ENCODE measurements at regions not wholly inside any gene's neighbourhood (a gene's known extent, or its start where the extent isn't known, plus 50 kb on each side); places are given as distances from the start of the nearest gene placed in this dataset.

- no peaks in the 10 kb centered on the region for H3K4me1 Mint-ChIP-seq
- H3K36me3 ChIP-seq (ENCODE audit: control insufficient read depth in 2 of 2, extremely low read depth in 1 of 2, insufficient read depth in 1 of 2, low read length in 1 of 2), result no peaks in the 10 kb centered on the region
- H3K36me3 Mint-ChIP-seq, result no peaks in the 10 kb centered on the region
- DNase-seq, result no peak
- ATAC-seq (replicated peaks in 1 of 4), result no peak
- ChIA-PET CTCF (no interaction called here), POLR2A (interaction anchor here in 1 of 2 donors (0.6 kb wide), 1 partner anchor 13 kb away, joined by 3 read pairs; no protein-coding TSS in a partner anchor)
- no peaks in the 10 kb centered on the region for H3K27me3 ChIP-seq (replicated peaks in 1 of 2; ENCODE audit: control insufficient read depth in 2 of 2, extremely low read depth in 1 of 2, insufficient read depth in 2 of 2, low read length in 1 of 2)
- H3K27ac ChIP-seq (ENCODE audit: low read length), result no peak overlapping the region
- no peaks in the 10 kb centered on the region for H3K4me1 ChIP-seq (ENCODE audit: control insufficient read depth in 1 of 2, extremely low read depth in 1 of 2, insufficient read depth in 2 of 2, low read length in 2 of 2)
- peaks cover 0 to 8% of the 10 kb centered on the region in 2 donors for H3K27me3 Mint-ChIP-seq
- no peak overlapping the region for H3K4me3 ChIP-seq (ENCODE audit: control insufficient read depth in 1 of 2, extremely low read depth in 1 of 2, low read length in 1 of 2)
- 71% methylated on average over 2 of the region's 3 CpGs for WGBS (ENCODE audit: insufficient coverage)
- no peak overlapping the region for H3K4me3 Mint-ChIP-seq
- H3K9me3 ChIP-seq, result no peaks in the 10 kb centered on the region
- H3K9me3 Mint-ChIP-seq, result peaks cover 0 to 3% (median 0%) of the 10 kb centered on the region in 3 donors
- no peak overlapping the region for H3K27ac Mint-ChIP-seq
Measured at GRCh38 chr1:55820501-55820900, 605.3 kb upstream of the USP24 start.

- DNase-seq, result no peak
- Mint-ChIP-seq H3K27ac (no peak overlapping the region), H3K4me3 (no peak overlapping the region), H3K36me3 (no peaks in the 10 kb centered on the region), H3K27me3 (peaks cover 0 to 8% of the 10 kb centered on the region in 2 donors), H3K9me3 (peaks cover 0 to 6% (median 0%) of the 10 kb centered on the region in 3 donors), H3K4me1 (no peaks in the 10 kb centered on the region)
- no peaks in the 10 kb centered on the region for H3K9me3 ChIP-seq
- H3K27me3 ChIP-seq (replicated peaks in 1 of 2; ENCODE audit: control insufficient read depth in 2 of 2, extremely low read depth in 1 of 2, insufficient read depth in 2 of 2, low read length in 1 of 2), result no peaks in the 10 kb centered on the region
- H3K4me3 ChIP-seq (ENCODE audit: control insufficient read depth in 1 of 2, extremely low read depth in 1 of 2, low read length in 1 of 2), result no peak overlapping the region
- no peak overlapping the region for H3K27ac ChIP-seq (ENCODE audit: low read length)
- ChIA-PET POLR2A (no interaction called here), CTCF (no interaction called here)
- H3K36me3 ChIP-seq (ENCODE audit: control insufficient read depth in 2 of 2, extremely low read depth in 1 of 2, insufficient read depth in 1 of 2, low read length in 1 of 2), result no peaks in the 10 kb centered on the region
- no peak for ATAC-seq (replicated peaks in 1 of 4)
- H3K4me1 ChIP-seq (ENCODE audit: control insufficient read depth in 1 of 2, extremely low read depth in 1 of 2, insufficient read depth in 2 of 2, low read length in 2 of 2), result no peaks in the 10 kb centered on the region
Measured at GRCh38 chr1:55819011-55819410, 603.8 kb upstream of the USP24 start.

- Histone ChIP-seq H3K27ac (ENCODE audit: low read length) (no peak overlapping the region), H3K36me3 (ENCODE audit: control insufficient read depth in 2 of 2, extremely low read depth in 1 of 2, insufficient read depth in 1 of 2, low read length in 1 of 2) (no peaks in the 10 kb centered on the region), H3K4me3 (ENCODE audit: control insufficient read depth in 1 of 2, extremely low read depth in 1 of 2, low read length in 1 of 2) (no peak overlapping the region), H3K4me1 (ENCODE audit: control insufficient read depth in 1 of 2, extremely low read depth in 1 of 2, insufficient read depth in 2 of 2, low read length in 2 of 2) (no peaks in the 10 kb centered on the region), H3K9me3 (no peaks in the 10 kb centered on the region), H3K27me3 (replicated peaks in 1 of 2; ENCODE audit: control insufficient read depth in 2 of 2, extremely low read depth in 1 of 2, insufficient read depth in 2 of 2, low read length in 1 of 2) (peaks cover 0 to 2% of the 10 kb centered on the region in 2 experiments)
- Mint-ChIP-seq H3K27ac (no peak overlapping the region), H3K9me3 (peaks cover 0 to 6% (median 0%) of the 10 kb centered on the region in 3 donors), H3K4me3 (no peak overlapping the region), H3K4me1 (no peaks in the 10 kb centered on the region), H3K36me3 (no peaks in the 10 kb centered on the region), H3K27me3 (peaks cover 0 to 4% of the 10 kb centered on the region in 2 donors)
- ChIA-PET POLR2A (no interaction called here), CTCF (no interaction called here)
- ATAC-seq (replicated peaks in 1 of 4) (no peak), DNase-seq (no peak)
- WGBS (ENCODE audit: insufficient coverage), result no CpG with 5 or more reads among the region's 3 CpGs
Measured at GRCh38 chr1:55816456-55817426, 601.6 kb upstream of the USP24 start.

GRCh38 chr1:55815745-55816455 lies 600.7 kb upstream of the USP24 start:
- POLR2A ChIA-PET, result no interaction called here
- CTCF ChIA-PET, result no interaction called here
- Mint-ChIP-seq H3K27me3 (peaks cover 0 to 3% of the 10 kb centered on the region in 2 donors), H3K4me3 (no peak overlapping the region), H3K36me3 (no peaks in the 10 kb centered on the region), H3K9me3 (peaks cover 0 to 6% (median 0%) of the 10 kb centered on the region in 3 donors), H3K4me1 (no peaks in the 10 kb centered on the region), H3K27ac (no peak overlapping the region)
- Histone ChIP-seq H3K27me3 (replicated peaks in 1 of 2; ENCODE audit: control insufficient read depth in 2 of 2, extremely low read depth in 1 of 2, insufficient read depth in 2 of 2, low read length in 1 of 2) (peaks cover 0 to 2% of the 10 kb centered on the region in 2 experiments), H3K36me3 (ENCODE audit: control insufficient read depth in 2 of 2, extremely low read depth in 1 of 2, insufficient read depth in 1 of 2, low read length in 1 of 2) (no peaks in the 10 kb centered on the region), H3K4me3 (ENCODE audit: control insufficient read depth in 1 of 2, extremely low read depth in 1 of 2, low read length in 1 of 2) (no peak overlapping the region), H3K9me3 (no peaks in the 10 kb centered on the region), H3K27ac (ENCODE audit: low read length) (no peak overlapping the region), H3K4me1 (ENCODE audit: control insufficient read depth in 1 of 2, extremely low read depth in 1 of 2, insufficient read depth in 2 of 2, low read length in 2 of 2) (no peaks in the 10 kb centered on the region)
- no peak for DNase-seq
- no CpG with 5 or more reads among the region's 5 CpGs for WGBS (ENCODE audit: insufficient coverage)
- no peak for ATAC-seq (replicated peaks in 1 of 4)

- Histone ChIP-seq H3K36me3 (ENCODE audit: control insufficient read depth in 2 of 2, extremely low read depth in 1 of 2, insufficient read depth in 1 of 2, low read length in 1 of 2) (no peaks in the 10 kb centered on the region), H3K9me3 (no peaks in the 10 kb centered on the region), H3K27ac (ENCODE audit: low read length) (no peak overlapping the region), H3K27me3 (replicated peaks in 1 of 2; ENCODE audit: control insufficient read depth in 2 of 2, extremely low read depth in 1 of 2, insufficient read depth in 2 of 2, low read length in 1 of 2) (peaks cover 0 to 2% of the 10 kb centered on the region in 2 experiments), H3K4me3 (ENCODE audit: control insufficient read depth in 1 of 2, extremely low read depth in 1 of 2, low read length in 1 of 2) (no peak overlapping the region), H3K4me1 (ENCODE audit: control insufficient read depth in 1 of 2, extremely low read depth in 1 of 2, insufficient read depth in 2 of 2, low read length in 2 of 2) (no peaks in the 10 kb centered on the region)
- H3K36me3 Mint-ChIP-seq, result no peaks in the 10 kb centered on the region
- WGBS (ENCODE audit: insufficient coverage), result no CpG with 5 or more reads among the region's 1 CpG
- ATAC-seq (replicated peaks in 1 of 4) (no peak), DNase-seq (no peak)
- no peak overlapping the region for H3K4me3 Mint-ChIP-seq
- H3K9me3 Mint-ChIP-seq, result peaks cover 0 to 6% (median 0%) of the 10 kb centered on the region in 3 donors
- H3K4me1 Mint-ChIP-seq, result no peaks in the 10 kb centered on the region
- H3K27me3 Mint-ChIP-seq, result peaks cover 0 to 3% of the 10 kb centered on the region in 2 donors
- no peak overlapping the region for H3K27ac Mint-ChIP-seq
- CTCF ChIA-PET, result no interaction called here
- POLR2A ChIA-PET, result interaction anchor here in 1 of 2 donors (0.6 kb wide), 1 partner anchor 37 kb away, joined by 3 read pairs; no protein-coding TSS in a partner anchor
Measured at GRCh38 chr1:55814967-55815366, 599.8 kb upstream of the USP24 start.

GRCh38 chr1:55813618-55814017 lies 598.5 kb upstream of the USP24 start:
- 75% methylated on average over 1 of the region's 3 CpGs for WGBS (ENCODE audit: insufficient coverage)

More at GRCh38 chr1:55813618-55814017, 598.5 kb upstream of the USP24 start:
- H3K9me3 Mint-ChIP-seq, result peaks cover 0 to 11% (median 0%) of the 10 kb centered on the region in 3 donors
- no peak overlapping the region for H3K27ac Mint-ChIP-seq
- ChIA-PET POLR2A (no interaction called here), CTCF (no interaction called here)
- H3K27me3 Mint-ChIP-seq, result no peaks in the 10 kb centered on the region
- H3K4me1 ChIP-seq (ENCODE audit: control insufficient read depth in 1 of 2, extremely low read depth in 1 of 2, insufficient read depth in 2 of 2, low read length in 2 of 2), result no peaks in the 10 kb centered on the region
- no peak overlapping the region for H3K27ac ChIP-seq (ENCODE audit: low read length)
- no peak for ATAC-seq (replicated peaks in 1 of 4)
- no peak overlapping the region for H3K4me3 ChIP-seq (ENCODE audit: control insufficient read depth in 1 of 2, extremely low read depth in 1 of 2, low read length in 1 of 2)
- peaks cover 0 to 2% of the 10 kb centered on the region in 2 experiments for H3K27me3 ChIP-seq (replicated peaks in 1 of 2; ENCODE audit: control insufficient read depth in 2 of 2, extremely low read depth in 1 of 2, insufficient read depth in 2 of 2, low read length in 1 of 2)
- no peaks in the 10 kb centered on the region for H3K4me1 Mint-ChIP-seq
- H3K4me3 Mint-ChIP-seq, result no peak overlapping the region
- H3K36me3 Mint-ChIP-seq, result no peaks in the 10 kb centered on the region
- no peaks in the 10 kb centered on the region for H3K36me3 ChIP-seq (ENCODE audit: control insufficient read depth in 2 of 2, extremely low read depth in 1 of 2, insufficient read depth in 1 of 2, low read length in 1 of 2)
- no peak for DNase-seq
- H3K9me3 ChIP-seq, result no peaks in the 10 kb centered on the region
